SK-N-MC (cell line): ENCODE measurements at regions not wholly inside any gene's neighbourhood (a gene's known extent, or its start where the extent isn't known, plus 50 kb on each side); places are given as distances from the start of the nearest gene placed in this dataset.

Experiments
- DNase-seq: peaks from one replicate; pipeline ENCODE4 v3.0.0-alpha.2; 2011; ENCODE audit warnings: low read depth, low spot score
- H3K27ac ChIP-seq: fragments of 200-600 bp; sonication (generic); 2 replicates; pipeline ENCODE4 v1.5.1; 2016; ENCODE audit warnings: mixed run types
- H3K36me3 ChIP-seq: fragments of 200-600 bp; sonication (generic); 2 replicates; pipeline ENCODE4 v1.6.1; 2017; ENCODE audit warnings: antibody characterized with exemption, low read length, mixed read lengths; ENCODE audit not compliant: insufficient read depth
- H3K4me3 ChIP-seq: fragments of 200-600 bp; sonication (generic); 2 replicates; pipeline ENCODE4 v1.5.1; 2016
- H3K9ac ChIP-seq: fragments of 200-600 bp; sonication (generic); 2 replicates; pipeline ENCODE4 v1.8.0; 2017; ENCODE audit warnings: mixed run types, mixed read lengths; ENCODE audit not compliant: insufficient read length
- H3K9me3 ChIP-seq: fragments of 200-600 bp; sonication (generic); 2 replicates; pipeline ENCODE4 v1.6.1; 2017; ENCODE audit warnings: low read depth, mild to moderate bottlenecking, antibody characterized with exemption, low read length, moderate library complexity, mixed read lengths
- EZH2 ChIP-seq: fragments of 200-600 bp; sonication (generic); IDR thresholded peaks from one replicate; pipeline ENCODE4 v1.6.1; 2017; ENCODE audit warnings: antibody characterized with exemption
- FOXP2 ChIP-seq: optimal IDR thresholded peaks from 2 replicates; pipeline ENCODE3; 2011; ENCODE audit warnings: mild to moderate bottlenecking, moderate library complexity; ENCODE audit not compliant: insufficient read depth; ENCODE audit errors: extremely low read length, control extremely low read depth
- POLR2AphosphoS5 ChIP-seq: IDR thresholded peaks from 2 replicates; pipeline ENCODE4 v1.6.1; 2012; ENCODE audit warnings: mild to moderate bottlenecking, low read depth, low read length, borderline replicate concordance

GRCh38 chr6:91631227-91631626 lies 1044.4 kb upstream of the MAP3K7 start:
- DNase-seq: no peak

GRCh38 chr6:91626911-91627310 lies 1040.0 kb upstream of the MAP3K7 start:
- Histone ChIP-seq H3K27ac (no peak overlapping the region), H3K36me3 (no peaks in the 10 kb centered on the region), H3K9me3 (no peaks in the 10 kb centered on the region), H3K9ac (no peak overlapping the region), H3K4me3 (no peak overlapping the region)
- no peak for DNase-seq
- no peak for TF ChIP-seq EZH2
- TF ChIP-seq FOXP2: no peak
- TF ChIP-seq POLR2AphosphoS5: no peak

More at GRCh38 chr6:91631227-91631626, 1044.4 kb upstream of the MAP3K7 start:
- H3K4me3 ChIP-seq: no peak overlapping the region
- H3K9me3 ChIP-seq: no peaks in the 10 kb centered on the region
- H3K36me3 ChIP-seq: no peaks in the 10 kb centered on the region
- no peak overlapping the region for H3K9ac ChIP-seq
- no peak overlapping the region for H3K27ac ChIP-seq
- no peak for TF ChIP-seq EZH2
- no peak for TF ChIP-seq FOXP2
- no peak for TF ChIP-seq POLR2AphosphoS5

GRCh38 chr6:91613481-91613880 lies 1026.6 kb upstream of the MAP3K7 start:
- no peaks in the 10 kb centered on the region for H3K36me3 ChIP-seq
- no peak overlapping the region for H3K27ac ChIP-seq
- no peak overlapping the region for H3K4me3 ChIP-seq
- no peak for DNase-seq
- no peak overlapping the region for H3K9ac ChIP-seq
- TF ChIP-seq EZH2 (no peak), FOXP2 (no peak), POLR2AphosphoS5 (no peak)
- H3K9me3 ChIP-seq: no peaks in the 10 kb centered on the region

GRCh38 chr6:91611190-91611589 lies 1024.3 kb upstream of the MAP3K7 start:
- Histone ChIP-seq H3K9ac (no peak overlapping the region), H3K9me3 (no peaks in the 10 kb centered on the region), H3K36me3 (no peaks in the 10 kb centered on the region), H3K4me3 (no peak overlapping the region), H3K27ac (no peak overlapping the region)
- no peak for TF ChIP-seq FOXP2
- no peak for TF ChIP-seq EZH2
- no peak for TF ChIP-seq POLR2AphosphoS5
- DNase-seq: no peak

- Histone ChIP-seq H3K9me3 (no peaks in the 10 kb centered on the region), H3K4me3 (no peak overlapping the region), H3K9ac (no peak overlapping the region), H3K27ac (no peak overlapping the region), H3K36me3 (no peaks in the 10 kb centered on the region)
- TF ChIP-seq EZH2: no peak
- no peak for TF ChIP-seq FOXP2
- TF ChIP-seq POLR2AphosphoS5: no peak
- no peak for DNase-seq
Observed at GRCh38 chr6:91608428-91608827, 1021.6 kb upstream of the MAP3K7 start.

GRCh38 chr6:91606148-91606901 lies 1019.5 kb upstream of the MAP3K7 start:
- no peak for DNase-seq
- H3K9ac ChIP-seq: no peak overlapping the region
- H3K36me3 ChIP-seq: no peaks in the 10 kb centered on the region
- TF ChIP-seq FOXP2 (no peak), POLR2AphosphoS5 (no peak), EZH2 (no peak)
- H3K9me3 ChIP-seq: no peaks in the 10 kb centered on the region
- H3K27ac ChIP-seq: no peak overlapping the region
- H3K4me3 ChIP-seq: no peak overlapping the region

GRCh38 chr6:91600561-91600960 lies 1013.7 kb upstream of the MAP3K7 start:
- Histone ChIP-seq H3K9me3 (no peaks in the 10 kb centered on the region), H3K27ac (no peak overlapping the region), H3K36me3 (no peaks in the 10 kb centered on the region), H3K4me3 (no peak overlapping the region), H3K9ac (no peak overlapping the region)
- DNase-seq: no peak
- TF ChIP-seq POLR2AphosphoS5: no peak

GRCh38 chr6:91590191-91590590 lies 1003.3 kb upstream of the MAP3K7 start:
- Histone ChIP-seq H3K9ac (no peak overlapping the region), H3K36me3 (no peaks in the 10 kb centered on the region), H3K27ac (no peak overlapping the region), H3K4me3 (no peak overlapping the region), H3K9me3 (no peaks in the 10 kb centered on the region)
- TF ChIP-seq EZH2 (no peak), POLR2AphosphoS5 (no peak), FOXP2 (no peak)
- no peak for DNase-seq

- no peaks in the 10 kb centered on the region for H3K36me3 ChIP-seq
- H3K9me3 ChIP-seq: no peaks in the 10 kb centered on the region
- H3K9ac ChIP-seq: no peak overlapping the region
- no peak overlapping the region for H3K27ac ChIP-seq
- no peak overlapping the region for H3K4me3 ChIP-seq
- DNase-seq: no peak
- TF ChIP-seq FOXP2 (no peak), POLR2AphosphoS5 (no peak), EZH2 (no peak)
Observed at GRCh38 chr6:91580635-91581034, 993.8 kb upstream of the MAP3K7 start.
